GM12873 (cell line): ENCODE measurements at regions not wholly inside any gene's neighbourhood (a gene's known extent, or its start where the extent isn't known, plus 50 kb on each side); places are given as distances from the start of the nearest gene placed in this dataset.

Source experiments
- CTCF ChIP-seq: IDR thresholded peaks from 2 replicates; pipeline ENCODE4 v1.5.1; 2012; ENCODE audit warnings: low read depth, mild to moderate bottlenecking, moderate library complexity, low read length, control low read depth; ENCODE audit not compliant: insufficient read depth; ENCODE audit errors: missing control alignments

- no peak for TF ChIP-seq CTCF
Observed at GRCh38 chr10:27391325-27391724, 112.8 kb upstream of the RAB18 start.

GRCh38 chr10:27390681-27391080 lies 113.4 kb upstream of the RAB18 start:
- TF ChIP-seq CTCF, result no peak

- TF ChIP-seq CTCF, result no peak
Observed at GRCh38 chr10:27388761-27389399, 115.2 kb upstream of the RAB18 start.

- no peak for TF ChIP-seq CTCF
Observed at GRCh38 chr10:27383595-27384542, 120.2 kb upstream of the RAB18 start.

- TF ChIP-seq CTCF, result no peak
Observed at GRCh38 chr10:27382176-27382575, 121.9 kb upstream of the RAB18 start.

GRCh38 chr10:27380929-27381358 lies 123.2 kb upstream of the RAB18 start:
- no peak for TF ChIP-seq CTCF

- no peak for TF ChIP-seq CTCF
Observed at GRCh38 chr10:27373566-27374160, 130.4 kb upstream of the RAB18 start.
